Endothelial cell of umbilical vein (primary cell): ENCODE measurements at regions not wholly inside any gene's neighbourhood (a gene's known extent, or its start where the extent isn't known, plus 50 kb on each side); places are given as distances from the start of the nearest gene placed in this dataset.

Experiments used
- BruUV-seq: library from RNA; stranded (reverse); fragments of 400-500 nt; replicated peaks from 2 replicates; lab custom pipeline; 2021; lab: Mats Ljungman, UMichigan
- CTCF ChIA-PET: fragments of 300-600, 350-600 bp; sonication (Branson Sonifier 250); formaldehyde crosslinking; loops from one replicate; lab custom pipeline; 2021; ENCODE audit warnings: antibody characterized with exemption, inconsistent platforms; lab: Charles Lee
- POLR2A ChIA-PET: fragments of 300-600, 350-600 bp; sonication (Branson Sonifier 250); formaldehyde crosslinking; loops from one replicate; lab custom pipeline; 2021; ENCODE audit warnings: antibody characterized with exemption, inconsistent platforms; lab: Charles Lee
- DNase-seq: peaks from one replicate; pipeline ENCODE4 v3.0.0-alpha.2; 2011; ENCODE audit warnings: low read depth, low spot score
- FAIRE-seq: peaks from 2 replicates; lab custom pipeline; 2011; peaks lifted over from hg19 to GRCh38; lab: Jason Lieb, UNC
- H2AFZ ChIP-seq: 2 replicates; pipeline ENCODE4 v1.6.0; 2012; ENCODE audit warnings: low read depth, low read length, control low read depth, inconsistent platforms
- H3K27ac ChIP-seq: 2 replicates; pipeline ENCODE4 v1.5.1; 2011; ENCODE audit warnings: low read depth, mild to moderate bottlenecking, control low read depth, low read length, moderate library complexity; ENCODE audit not compliant: insufficient read depth
- H3K27me3 ChIP-seq, 2 experiments: 2 replicates each; pipeline versions ENCODE4 v1.6.0 to v1.6.1; 2011; ENCODE audit warnings: low read length in 2 of 2, mixed read lengths in 1 of 2; ENCODE audit not compliant: control insufficient read depth in 2 of 2, insufficient read depth in 2 of 2
- H3K36me3 ChIP-seq, 2 experiments: 2 replicates in 1 of 2; 3 replicates in 1 of 2; pipeline ENCODE4 v1.5.1; 2011; ENCODE audit warnings: low read length in 2 of 2, mild to moderate bottlenecking in 1 of 2, moderate library complexity in 1 of 2; ENCODE audit not compliant: control insufficient read depth in 2 of 2, insufficient read depth in 2 of 2; ENCODE audit errors: extremely low read depth in 1 of 2
- H3K4me1 ChIP-seq: 3 replicates; pipeline ENCODE4 v1.5.1; 2011; ENCODE audit warnings: mild to moderate bottlenecking, low read length; ENCODE audit not compliant: control insufficient read depth, insufficient read depth; ENCODE audit errors: extremely low read depth
- H3K4me2 ChIP-seq: 2 replicates; pipeline ENCODE4 v1.6.1; 2011; ENCODE audit warnings: low read length, control low read depth, mixed read lengths; ENCODE audit not compliant: insufficient read depth
- H3K4me3 ChIP-seq, 3 experiments: fragments of 200-600 bp in 1 of 3; sonication (generic), shearing (Covaris generic) in 1 of 3; replicated peaks in 1 of 3; 2 replicates each; pipeline ENCODE4 v1.5.1; 2011 to 2016; ENCODE audit warnings: control low read depth in 3 of 3, low read length in 3 of 3, mild to moderate bottlenecking in 2 of 3, inconsistent platforms in 1 of 3, low read depth in 1 of 3, moderate library complexity in 1 of 3; ENCODE audit not compliant: insufficient read depth in 1 of 3
- H3K79me2 ChIP-seq: 2 replicates; pipeline ENCODE4 v1.6.0; 2012; ENCODE audit warnings: low read length, inconsistent platforms; ENCODE audit not compliant: control insufficient read depth, insufficient read depth
- H3K9ac ChIP-seq: replicated peaks from 2 replicates; pipeline ENCODE3; 2011; ENCODE audit warnings: low read length, control low read depth; ENCODE audit not compliant: insufficient read depth; ENCODE audit errors: extremely low read depth
- H3K9me1 ChIP-seq: replicated peaks from 3 replicates; pipeline ENCODE4 v1.6.0; 2011; ENCODE audit warnings: mild to moderate bottlenecking, low read length; ENCODE audit not compliant: control insufficient read depth, insufficient read depth; ENCODE audit errors: extremely low read depth
- H3K9me3 ChIP-seq: replicated peaks from 2 replicates; pipeline ENCODE4 v1.5.1; 2012; ENCODE audit warnings: low read length, inconsistent platforms; ENCODE audit not compliant: control insufficient read depth, insufficient read depth
- H4K20me1 ChIP-seq: replicated peaks from 2 replicates; pipeline ENCODE3; 2011; ENCODE audit warnings: mild to moderate bottlenecking, low read length; ENCODE audit not compliant: control insufficient read depth, insufficient read depth; ENCODE audit errors: extremely low read depth
- CTCF ChIP-seq, 2 donors: IDR thresholded peaks; 1 replicate in 1 of 2; 2 replicates in 1 of 2; pipeline ENCODE4 v1.5.1; 2011; ENCODE audit warnings: low read length in 2 of 2, mild to moderate bottlenecking in 2 of 2, moderate library complexity in 2 of 2, control low read depth in 1 of 2, inconsistent platforms in 1 of 2, low read depth in 1 of 2; ENCODE audit not compliant: insufficient read depth in 1 of 2; ENCODE audit errors: extremely low read depth in 1 of 2
- EZH2 ChIP-seq: IDR thresholded peaks from 2 replicates; pipeline ENCODE4 v1.6.1; 2012; ENCODE audit warnings: borderline replicate concordance, low read depth, mild to moderate bottlenecking, moderate library complexity, low read length, inconsistent platforms; ENCODE audit not compliant: severe bottlenecking
- FOS ChIP-seq: IDR thresholded peaks from 2 replicates; pipeline ENCODE4 v1.6.1; 2011; ENCODE audit warnings: mild to moderate bottlenecking, low read length, moderate library complexity, borderline replicate concordance; ENCODE audit not compliant: insufficient read depth
- GATA2 ChIP-seq: IDR thresholded peaks from 2 replicates; pipeline ENCODE4 v1.7.0; 2011; ENCODE audit warnings: low read depth, mild to moderate bottlenecking, moderate library complexity, mixed read lengths, low read length; ENCODE audit not compliant: insufficient read length, insufficient read depth
- JUN ChIP-seq: IDR thresholded peaks from 2 replicates; pipeline ENCODE4 v1.6.1; 2011; ENCODE audit warnings: borderline replicate concordance, low read depth; ENCODE audit not compliant: insufficient read length, insufficient read depth
- MAX ChIP-seq: IDR thresholded peaks from 2 replicates; pipeline ENCODE4 v1.6.1; 2011; ENCODE audit not compliant: insufficient read depth, insufficient read length
- MYC ChIP-seq: IDR thresholded peaks from one replicate; pipeline ENCODE4 v1.6.1; 2011; ENCODE audit warnings: mild to moderate bottlenecking, low read depth, low read length
- POLR2A ChIP-seq: IDR thresholded peaks from 2 replicates; pipeline ENCODE4 v1.6.1; 2012; ENCODE audit warnings: low read depth, mild to moderate bottlenecking, control low read depth, low read length
- POLR2AphosphoS5 ChIP-seq: IDR thresholded peaks from 2 replicates; pipeline ENCODE4 v1.6.1; 2012; ENCODE audit warnings: low read depth, mild to moderate bottlenecking, control low read depth, low read length, moderate library complexity; ENCODE audit not compliant: insufficient read depth
- dilution Hi-C: fragments of 300-500 bp; cut with MboI; formaldehyde crosslinking; loops from one replicate; pipeline ENCODE4 v1.15.0; 2019; ENCODE audit warnings: low sequenced_read_pairs; ENCODE audit not compliant: extremely low pct_ligation_motif_present
- intact Hi-C: fragments of 100-400 bp; cut with micrococcal nuclease; formaldehyde crosslinking; loops from one replicate; pipeline ENCODE4 v1.10.0; 2022

- H3K27ac ChIP-seq = no peak overlapping the region
- H3K9ac ChIP-seq = no peak overlapping the region
- TF ChIP-seq POLR2A (no peak), MYC (no peak), GATA2 (no peak), FOS (no peak), POLR2AphosphoS5 (no peak), MAX (no peak), EZH2 (no peak), CTCF (IDR thresholded peaks at IDR 0.05; ENCODE audit: extremely low read depth in 1 of 2, insufficient read depth in 1 of 2, low read depth in 1 of 2, low read length in 2 of 2) (no peak), JUN (no peak)
- no peak overlapping the region for H2AFZ ChIP-seq
- H3K4me2 ChIP-seq = no peak overlapping the region
- no peaks in the 10 kb centered on the region for H3K36me3 ChIP-seq
- dilution Hi-C loops (no loop called here), intact Hi-C loops (no loop called here)
- DNase-seq = no peak
- H3K9me3 ChIP-seq = peaks cover 2% of the 10 kb centered on the region
- ChIA-PET POLR2A (no interaction called here), CTCF (no interaction called here)
- no peak for FAIRE-seq
- H3K9me1 ChIP-seq = no peaks in the 10 kb centered on the region
- H3K27me3 ChIP-seq = no peaks in the 10 kb centered on the region
- H3K4me3 ChIP-seq = no peak overlapping the region
- no peaks in the 10 kb centered on the region for H3K79me2 ChIP-seq
- no peaks in the 10 kb centered on the region for H4K20me1 ChIP-seq
- BruUV-seq = no TSS peak
- no peaks in the 10 kb centered on the region for H3K4me1 ChIP-seq
These were observed 977.6 kb downstream of the IGSF11 start for GRCh38 chr3:118057086-118057485.
